Prostate gland (tissue), 2 donors: ENCODE measurements at regions not wholly inside any gene's neighbourhood (a gene's known extent, or its start where the extent isn't known, plus 50 kb on each side); places are given as distances from the start of the nearest gene placed in this dataset.

Experiments used
- POLR2A ChIP-seq: fragments of 450-650 bp; IDR thresholded peaks from one replicate; pipeline ENCODE4 v1.6.1; 2016; ENCODE audit warnings: antibody characterized with exemption, mild to moderate bottlenecking
- POLR2AphosphoS5 ChIP-seq: sonication (generic); formaldehyde crosslinking; IDR thresholded peaks from one replicate; pipeline ENCODE4 v1.6.1; 2017; ENCODE audit warnings: antibody characterized with exemption
- TF ChIP-seq, protein P1 (sequence below), 4 experiments: fragments of 200-600 bp in 2 of 4; fragments of 450-650 bp in 2 of 4; sonication (generic) in 2 of 4; IDR thresholded peaks; 1 replicate in 3 of 4; 2 replicates in 1 of 4; pipeline ENCODE4 v1.5.1; 2016 to 2019; ENCODE audit warnings: antibody characterized with exemption in 4 of 4, mild to moderate bottlenecking in 2 of 4, moderate library complexity in 2 of 4

DNA sequence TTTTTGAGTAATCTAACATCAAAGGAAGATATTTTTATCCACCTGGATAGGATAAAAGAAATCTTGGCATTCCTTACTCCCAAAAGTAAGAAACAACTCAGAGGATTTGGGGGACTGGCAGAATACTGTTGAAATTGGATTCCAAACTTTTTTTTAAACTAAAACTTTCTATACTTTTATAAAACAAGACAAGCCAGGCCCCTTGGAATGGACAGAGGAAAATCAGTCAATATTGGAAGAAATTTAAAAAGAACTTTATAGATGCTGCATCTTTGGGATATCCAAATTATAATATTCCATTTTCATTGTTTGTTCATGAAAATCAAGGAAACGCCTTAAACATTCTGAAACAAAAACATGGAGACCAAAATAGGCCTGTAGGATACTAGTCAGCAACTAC is 147.6 kb upstream of the PIEZO2 start:
- TF ChIP-seq, protein P1, sequence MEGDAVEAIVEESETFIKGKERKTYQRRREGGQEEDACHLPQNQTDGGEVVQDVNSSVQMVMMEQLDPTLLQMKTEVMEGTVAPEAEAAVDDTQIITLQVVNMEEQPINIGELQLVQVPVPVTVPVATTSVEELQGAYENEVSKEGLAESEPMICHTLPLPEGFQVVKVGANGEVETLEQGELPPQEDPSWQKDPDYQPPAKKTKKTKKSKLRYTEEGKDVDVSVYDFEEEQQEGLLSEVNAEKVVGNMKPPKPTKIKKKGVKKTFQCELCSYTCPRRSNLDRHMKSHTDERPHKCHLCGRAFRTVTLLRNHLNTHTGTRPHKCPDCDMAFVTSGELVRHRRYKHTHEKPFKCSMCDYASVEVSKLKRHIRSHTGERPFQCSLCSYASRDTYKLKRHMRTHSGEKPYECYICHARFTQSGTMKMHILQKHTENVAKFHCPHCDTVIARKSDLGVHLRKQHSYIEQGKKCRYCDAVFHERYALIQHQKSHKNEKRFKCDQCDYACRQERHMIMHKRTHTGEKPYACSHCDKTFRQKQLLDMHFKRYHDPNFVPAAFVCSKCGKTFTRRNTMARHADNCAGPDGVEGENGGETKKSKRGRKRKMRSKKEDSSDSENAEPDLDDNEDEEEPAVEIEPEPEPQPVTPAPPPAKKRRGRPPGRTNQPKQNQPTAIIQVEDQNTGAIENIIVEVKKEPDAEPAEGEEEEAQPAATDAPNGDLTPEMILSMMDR (IDR thresholded peaks at IDR 0.05) = no peak
- TF ChIP-seq POLR2A (no peak), POLR2AphosphoS5 (no peak)
